ENCODE measurements at regions not wholly inside any gene's neighbourhood (a gene's known extent, or its start where the extent isn't known, plus 50 kb on each side); places are given as distances from the start of the nearest gene placed in this dataset.
"Not testable (repeated sequence)": the region's sequence is repeated elsewhere in the genome, so short reads cannot be mapped to it uniquely, and the experiment has no call there.

DNA sequence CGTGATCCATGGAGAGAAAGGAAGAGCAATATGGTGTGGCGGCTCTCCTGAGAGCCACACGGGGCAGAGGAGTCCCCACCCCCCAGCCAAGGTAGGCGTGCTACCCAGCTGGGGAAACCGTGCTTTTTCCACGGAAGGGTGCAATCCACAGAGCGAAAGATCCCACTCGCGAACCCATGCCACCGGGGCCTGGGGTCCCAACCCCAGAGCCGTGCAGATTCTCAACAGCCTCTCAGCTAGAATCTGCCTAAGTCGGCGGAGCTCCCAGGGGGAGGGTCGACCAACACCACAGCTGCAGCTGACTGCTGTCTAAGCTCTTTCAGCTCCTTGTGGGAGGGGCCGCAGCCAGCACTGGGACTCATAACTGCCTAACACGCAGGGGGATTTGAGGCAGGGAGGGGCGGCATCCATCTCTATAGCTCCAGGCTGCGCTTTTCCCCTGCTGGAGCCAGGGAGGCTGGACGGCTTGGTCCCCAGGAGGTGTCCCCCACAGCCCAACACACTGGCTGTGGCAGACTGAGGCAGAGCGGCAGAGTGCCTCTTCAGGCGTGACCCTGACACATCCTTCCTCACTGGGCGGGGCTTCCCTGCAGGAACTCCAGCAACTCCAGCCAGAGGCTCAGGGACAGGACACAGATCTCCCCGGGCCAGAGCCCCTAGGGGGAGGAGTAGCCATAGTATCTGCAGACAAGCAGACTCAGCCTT lies 107.6 kb upstream of the ZBTB20 start:
- DNase-seq, result no peak

- no peak for DNase-seq
These were observed 108.1 kb upstream of the ZBTB20 start for GRCh38 chr3:115255197-115255585.

GRCh38 chr3:115270849-115271248 lies 123.8 kb upstream of the ZBTB20 start:
- no peak for DNase-seq

DNA sequence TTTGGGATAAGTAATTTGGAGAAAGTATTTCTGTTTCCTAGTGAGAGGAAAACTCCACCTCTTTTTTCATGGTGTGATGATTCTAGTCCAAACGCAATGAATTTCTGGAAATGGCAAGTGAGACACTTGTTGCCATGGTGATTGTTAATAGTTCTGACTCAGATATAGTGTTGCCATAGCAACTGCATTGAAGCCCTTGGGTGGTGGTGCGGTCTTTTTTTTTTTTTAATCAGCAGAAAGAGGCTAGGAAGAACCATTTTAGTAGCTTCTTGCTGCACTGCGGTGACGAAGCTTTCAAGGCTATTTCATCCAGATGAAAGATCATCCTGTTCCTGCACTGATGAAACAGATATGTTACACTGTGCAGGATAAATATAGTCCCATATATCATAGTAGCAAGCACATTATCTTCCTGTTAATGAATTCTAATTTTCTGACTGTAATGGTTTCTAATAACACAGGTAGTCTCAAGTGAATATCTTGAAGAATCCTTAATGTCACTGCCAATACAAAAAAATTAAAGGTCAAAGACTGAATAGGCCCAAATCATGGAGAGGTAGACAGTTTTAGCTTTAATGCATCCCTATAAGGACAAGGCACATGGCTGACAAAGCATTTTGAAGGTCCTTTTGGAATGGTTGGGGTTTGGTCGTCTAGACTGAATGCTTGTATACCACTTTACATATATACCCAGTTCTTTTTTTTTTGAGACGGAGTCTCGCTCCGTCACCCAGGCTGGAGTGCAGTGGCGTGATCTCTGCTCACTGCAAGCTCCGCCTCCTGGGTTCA lies 125.1 kb upstream of the ZBTB20 start:
- DNase-seq, result peak; percentile 52

GRCh38 chr3:115275896-115276295 lies 128.8 kb upstream of the ZBTB20 start:
- DNase-seq, result no peak

GRCh38 chr3:115279939-115280338 lies 132.9 kb upstream of the ZBTB20 start:
- DNase-seq, result no peak

GRCh38 chr3:115280506-115280905 lies 133.4 kb upstream of the ZBTB20 start:
- no peak for DNase-seq

DNA sequence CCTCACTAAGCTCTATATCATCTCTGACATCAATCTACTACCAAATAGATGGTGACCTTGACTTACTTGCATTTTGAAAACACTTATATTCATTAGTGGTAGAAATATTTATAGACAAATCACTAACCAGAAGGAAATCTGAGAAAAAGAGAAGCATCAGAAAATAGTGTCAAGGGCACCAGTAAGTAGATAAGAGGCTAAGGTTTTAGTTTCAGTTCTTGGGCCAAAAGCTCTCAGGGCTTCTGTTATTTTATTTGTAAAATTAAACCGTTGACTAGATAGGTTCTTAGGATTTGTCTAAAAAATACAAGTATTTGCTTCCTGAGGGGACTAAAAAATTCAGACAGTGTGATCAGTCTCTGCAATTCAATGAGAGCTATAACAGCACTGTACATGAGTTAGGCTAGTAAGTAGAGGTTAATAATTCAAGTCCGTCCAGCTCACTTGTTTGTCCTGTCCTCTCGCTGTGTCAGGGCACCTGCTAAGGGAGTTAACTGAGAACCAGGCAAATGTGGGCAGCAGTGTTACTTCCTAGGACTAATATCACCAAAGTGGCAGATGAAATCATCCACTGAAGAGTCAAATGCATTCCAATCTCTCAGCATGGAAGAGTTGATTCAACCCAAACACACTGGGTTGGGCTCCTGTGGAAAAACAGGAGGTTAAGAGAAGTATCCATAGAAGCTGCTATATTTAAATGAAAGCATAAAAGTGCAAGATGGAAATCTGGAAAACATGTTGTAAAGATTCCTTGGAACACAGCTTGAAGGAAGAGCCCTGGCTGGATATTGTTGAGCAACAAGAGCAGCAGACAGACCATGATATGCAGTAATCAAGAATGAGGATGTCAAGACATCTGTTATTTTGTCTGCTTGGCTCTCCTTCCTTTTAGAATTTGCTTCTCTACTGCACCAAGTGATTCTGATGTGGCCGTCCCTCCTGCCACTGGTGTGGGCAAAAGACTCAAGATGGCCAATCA lies 134.9 kb upstream of the ZBTB20 start:
- no peak for DNase-seq

DNA sequence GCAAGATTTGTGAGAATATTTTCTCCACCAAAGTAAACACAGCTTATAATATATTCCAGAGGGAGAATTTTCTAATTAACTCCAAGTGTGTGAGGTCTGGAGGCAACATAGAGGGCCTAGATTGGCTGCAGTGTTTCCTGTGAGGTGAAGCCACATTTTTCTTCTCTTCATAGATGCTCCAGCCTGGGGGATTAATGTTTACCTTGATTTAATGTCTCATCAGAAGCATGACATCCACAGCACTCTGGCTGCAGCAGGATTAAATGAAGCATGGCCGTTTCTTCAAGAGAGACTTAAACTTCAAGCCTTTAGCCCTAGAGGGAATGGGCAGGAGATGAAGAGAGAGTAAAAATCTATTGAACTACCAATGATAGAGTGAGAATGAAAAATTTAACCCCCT lies 137.9 kb upstream of the ZBTB20 start:
- peak; percentile 25 for DNase-seq

DNA sequence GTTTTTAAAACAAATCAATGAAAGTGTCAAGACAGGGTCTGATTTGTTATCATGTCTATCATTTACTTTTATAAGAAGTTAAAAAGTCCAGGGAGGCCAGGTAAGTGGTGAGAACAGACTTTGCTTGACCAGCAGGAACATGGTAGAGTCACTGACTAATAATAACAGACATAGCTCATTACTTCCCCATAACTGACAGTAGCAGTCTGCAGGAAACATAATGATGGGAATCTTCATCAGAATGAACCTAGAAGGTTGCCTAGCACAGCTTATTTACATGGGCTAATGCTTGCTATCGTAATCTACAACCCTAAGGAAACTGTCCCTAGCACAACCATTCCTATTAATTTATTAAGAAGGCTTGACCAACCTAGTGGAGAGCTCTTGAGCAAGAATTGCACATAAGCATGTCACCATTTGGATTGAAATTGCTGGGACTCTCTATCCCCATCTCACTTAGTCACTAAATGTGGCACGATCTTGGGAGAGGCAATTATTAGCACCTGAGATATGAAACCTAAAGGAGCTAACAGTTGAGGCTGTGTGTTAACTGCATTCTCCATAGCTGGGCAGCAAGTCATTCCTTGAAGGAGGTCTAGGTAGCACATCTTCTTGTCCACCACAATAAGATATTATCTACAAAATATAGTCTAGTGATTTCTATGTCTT lies 139.6 kb upstream of the ZBTB20 start:
- DNase-seq, result no peak

DNA sequence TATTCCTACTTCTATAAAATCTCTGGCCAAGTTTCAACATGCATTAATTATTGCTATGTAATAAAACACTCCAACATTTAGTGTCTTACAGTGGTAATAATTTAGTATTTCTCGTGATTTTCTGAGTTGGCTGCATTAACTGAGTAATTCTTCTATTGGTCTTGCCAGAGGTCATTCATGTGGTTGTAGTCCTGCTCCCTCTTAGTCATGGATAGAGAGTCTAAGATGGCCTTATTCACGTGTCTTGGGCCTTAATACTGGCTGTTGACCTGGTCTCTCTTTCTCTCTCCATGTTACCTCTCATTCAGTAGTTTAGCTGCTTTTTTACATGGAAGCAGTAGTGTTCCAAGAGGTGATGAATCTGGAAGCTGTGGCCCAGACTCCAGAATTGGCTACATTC lies 140.1 kb upstream of the ZBTB20 start:
- no peak for DNase-seq

DNA sequence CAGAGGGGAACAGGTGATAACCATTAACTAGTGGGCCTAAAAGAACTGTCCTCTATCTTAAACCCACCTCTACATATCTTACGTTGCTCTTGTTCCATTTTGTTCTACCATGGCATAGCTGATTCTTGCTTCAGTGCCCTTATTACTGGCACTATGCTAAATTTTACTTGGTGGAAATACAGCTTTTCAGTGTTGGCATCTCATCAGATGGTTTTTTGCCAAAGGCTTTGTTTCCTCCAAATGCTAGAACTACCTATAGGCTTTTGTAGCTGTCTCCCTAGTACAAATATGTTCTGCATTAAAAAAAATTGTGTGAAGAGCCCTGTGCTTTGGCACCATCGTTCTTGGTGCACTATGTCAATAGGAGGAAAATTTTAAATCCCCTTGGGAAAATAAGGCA lies 145.0 kb upstream of the ZBTB20 start:
- no peak for DNase-seq

DNA sequence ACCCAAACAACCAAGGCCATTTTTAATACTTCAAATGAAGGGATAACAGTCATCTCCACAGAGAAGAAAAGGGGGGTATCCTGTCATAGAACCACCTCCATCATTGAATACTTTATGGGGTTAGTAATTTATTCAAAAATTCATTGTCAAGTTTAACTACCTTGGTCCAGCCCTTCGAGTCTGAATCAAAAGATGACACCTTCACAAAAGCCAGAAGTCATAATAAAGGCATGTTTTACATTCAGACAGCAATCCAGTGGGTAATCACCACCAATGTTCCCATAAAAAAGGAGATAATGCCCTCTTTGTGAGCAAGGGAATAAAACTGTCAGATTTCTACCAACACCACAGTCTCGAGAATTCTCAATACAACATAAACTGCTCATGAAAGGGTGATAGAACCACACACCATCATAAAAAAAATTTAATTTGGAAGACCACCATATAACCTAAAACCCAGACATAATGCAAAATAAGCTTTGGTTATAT lies 145.6 kb upstream of the ZBTB20 start:
- DNase-seq, result no peak

- DNase-seq, result no peak
These were observed 146.2 kb upstream of the ZBTB20 start for GRCh38 chr3:115293321-115293720.

DNA sequence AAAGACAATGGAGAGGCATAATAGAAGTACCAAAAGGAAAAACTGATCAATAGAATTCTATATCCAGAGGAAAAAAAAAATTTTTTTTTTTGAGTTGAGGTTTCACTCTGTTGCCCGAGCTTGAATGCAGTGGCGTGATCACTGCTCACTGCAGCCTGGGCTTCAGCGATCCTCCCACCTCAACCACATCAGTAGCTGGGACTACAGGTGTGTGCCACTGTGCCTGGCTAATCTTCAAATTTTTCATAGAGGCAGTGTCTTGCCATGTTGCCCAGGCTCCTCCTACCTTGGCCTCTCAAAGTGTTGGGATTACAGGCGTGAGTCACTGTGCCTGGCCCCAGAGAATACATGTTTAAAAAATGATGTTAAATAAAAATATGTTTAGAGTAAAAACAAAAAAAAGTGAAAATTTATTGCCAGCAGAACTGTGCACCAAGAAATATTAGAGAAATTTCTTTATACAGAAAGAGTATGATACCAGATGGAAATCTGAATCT lies 154.3 kb upstream of the ZBTB20 start:
- DNase-seq, result no peak

DNA sequence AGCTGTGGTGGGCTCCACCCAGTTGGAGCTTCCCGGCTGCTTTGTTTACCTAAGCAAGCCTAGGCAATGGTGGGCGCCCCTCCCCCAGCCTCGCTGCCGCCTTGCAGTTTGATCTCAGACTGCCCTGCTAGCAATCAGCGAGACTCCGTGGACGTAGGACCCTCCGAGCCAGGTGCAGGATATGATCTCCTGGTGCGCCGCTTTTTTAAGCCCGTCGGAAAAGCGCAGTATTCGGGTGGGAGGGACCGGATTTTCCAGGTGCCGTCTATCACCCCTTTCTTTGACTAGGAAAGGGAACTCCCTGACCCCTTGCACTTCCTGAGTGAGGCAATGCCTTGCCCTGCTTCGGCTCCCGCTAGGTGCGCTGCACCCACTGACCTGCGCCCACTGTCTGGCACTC lies 170.9 kb upstream of the ZBTB20 start:
- DNase-seq, result not testable (repeated sequence)

DNA sequence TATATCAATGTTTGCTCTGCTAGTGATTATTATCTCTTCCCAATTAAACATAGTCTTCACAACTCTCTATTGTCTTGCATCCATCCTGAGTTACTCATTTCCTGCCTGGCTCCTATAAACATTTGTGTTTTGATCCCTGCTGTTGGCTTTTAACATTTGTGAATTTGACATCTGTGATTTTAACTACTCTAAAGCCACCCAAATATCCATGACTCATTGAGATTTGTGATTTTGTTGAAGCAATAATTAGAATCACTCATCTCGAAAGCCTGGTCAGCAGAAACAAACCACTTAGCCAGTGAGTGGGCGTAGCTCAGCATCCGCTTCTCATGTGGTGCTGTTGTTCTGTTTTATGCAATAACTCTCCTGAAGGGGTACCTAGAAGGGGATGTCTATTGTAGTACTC lies 174.3 kb upstream of the ZBTB20 start:
- no peak for DNase-seq

DNA sequence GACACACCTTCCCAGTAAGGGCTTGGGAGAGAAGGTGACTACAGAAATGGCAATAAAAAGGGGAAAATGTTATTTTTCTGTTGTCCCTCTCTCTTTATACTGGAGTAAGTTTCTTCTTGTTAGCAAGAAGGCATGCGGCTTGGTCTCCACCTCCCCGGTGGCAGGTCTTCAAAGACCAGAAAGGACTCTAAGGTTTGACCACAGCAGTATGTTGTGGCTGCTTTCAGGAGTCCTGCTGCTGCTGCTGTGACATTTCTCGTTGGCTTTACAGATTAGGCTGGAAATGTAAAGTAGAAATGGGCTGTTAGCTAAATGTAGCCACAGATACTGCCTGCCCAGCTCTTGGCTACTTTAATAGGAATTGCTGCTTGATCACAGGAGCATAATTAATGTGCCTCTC lies 175.8 kb upstream of the ZBTB20 start:
- DNase-seq, result no peak

DNA sequence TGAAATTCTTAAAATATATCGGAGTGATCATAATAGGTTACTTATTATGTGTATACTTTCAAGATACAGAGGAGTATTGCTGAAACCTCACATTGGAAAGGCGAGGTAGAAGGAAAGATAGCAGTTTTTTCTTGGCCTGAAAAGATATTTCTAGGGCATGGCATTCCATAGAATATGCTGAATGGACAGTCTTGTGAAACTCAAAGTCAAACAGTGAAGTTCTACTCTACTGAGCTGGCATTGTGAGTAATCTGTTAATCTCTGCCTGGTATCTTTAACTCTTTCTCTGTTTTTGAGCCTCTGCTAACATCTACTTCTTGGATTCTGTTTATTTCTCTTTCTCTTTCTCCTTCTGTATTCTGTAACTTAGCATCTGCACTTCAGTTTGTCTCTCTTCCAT lies 176.3 kb upstream of the ZBTB20 start:
- DNase-seq, result no peak

- no peak for DNase-seq
These were observed 177.0 kb upstream of the ZBTB20 start for GRCh38 chr3:115324056-115324455.

DNA sequence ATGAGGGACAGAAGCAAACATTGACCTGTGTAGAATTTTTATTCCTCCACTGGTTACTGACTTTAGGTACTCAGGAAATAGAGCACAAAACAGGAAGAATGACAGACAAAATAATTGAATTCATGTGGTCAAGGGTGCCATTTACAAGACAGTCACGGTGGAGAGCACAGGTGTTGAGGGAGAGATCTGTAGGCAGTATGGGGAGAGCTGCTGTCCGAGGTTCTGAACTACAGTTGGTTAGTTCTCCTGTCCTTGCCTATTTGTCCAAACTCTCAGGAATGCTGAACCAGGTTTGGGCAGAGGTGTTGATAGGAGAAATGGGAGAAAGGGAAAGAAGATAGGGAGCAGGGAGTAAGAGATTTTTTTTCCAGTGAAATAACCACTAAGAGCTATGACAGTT lies 178.5 kb upstream of the ZBTB20 start:
- DNase-seq, result peak; percentile 18

GRCh38 chr3:115330430-115330829 lies 183.3 kb upstream of the ZBTB20 start:
- DNase-seq, result no peak

All from retina (tissue), 1 donor.